Heart left ventricle (tissue), 16 donors: ENCODE measurements at regions not wholly inside any gene's neighbourhood (a gene's known extent, or its start where the extent isn't known, plus 50 kb on each side); places are given as distances from the start of the nearest gene placed in this dataset.

Source experiments
- ATAC-seq, 4 donors: fragments of 200-7000 bp; cut with Tn5 transposase; one replicate each; pipeline ENCODE4 v1.9.1; 2020 to 2022; ENCODE audit warnings: moderate library complexity in 4 of 4, mild to moderate bottlenecking in 3 of 4, moderate number of reproducible peaks in 1 of 4
- DNase-seq, 5 donors: peaks; one replicate each; pipeline ENCODE4 v3.0.0-alpha.2; 2020
- H3K27ac ChIP-seq, 12 donors: fragments of 200-600 bp; sonication (generic) in 4 of 12; one replicate each; pipeline versions ENCODE4 v1.5.0 to v1.8.0; 2016 to 2022; ENCODE audit warnings: mild to moderate bottlenecking in 2 of 12
- H3K27me3 ChIP-seq, 9 donors: fragments of 200-600 bp; sonication (generic) in 2 of 9; one replicate each; pipeline versions ENCODE4 v1.5.1 to v1.8.0; 2016 to 2022; ENCODE audit warnings: mild to moderate bottlenecking in 3 of 9
- H3K36me3 ChIP-seq, 9 donors: fragments of 200-600 bp; sonication (generic) in 2 of 9; one replicate each; pipeline versions ENCODE4 v1.5.0 to v1.8.0; 2018 to 2022; ENCODE audit warnings: mild to moderate bottlenecking in 2 of 9
- H3K4me1 ChIP-seq, 12 donors: fragments of 200-600 bp; sonication (generic) in 4 of 12; one replicate each; pipeline versions ENCODE4 v1.5.0 to v1.8.0; 2016 to 2022; ENCODE audit warnings: mild to moderate bottlenecking in 3 of 12
- H3K4me3 ChIP-seq, 12 donors: fragments of 200-600 bp; sonication (generic) in 4 of 12; one replicate each; pipeline versions ENCODE4 v1.5.0 to v1.8.0; 2017 to 2022; ENCODE audit warnings: mild to moderate bottlenecking in 9 of 12, moderate library complexity in 4 of 12
- H3K9me3 ChIP-seq, 12 donors: fragments of 200-600 bp; sonication (generic) in 4 of 12; one replicate each; pipeline versions ENCODE4 v1.5.0 to v1.8.0; 2016 to 2022; ENCODE audit warnings: mild to moderate bottlenecking in 1 of 12
- POLR2A ChIP-seq, 2 donors: fragments of 450-650 bp; IDR thresholded peaks; one replicate each; pipeline ENCODE4 v1.6.1; 2017; ENCODE audit warnings: antibody characterized with exemption in 2 of 2, mild to moderate bottlenecking in 2 of 2, moderate library complexity in 2 of 2
- WGBS, 4 donors: extraction: QIAGEN DNeasy Blood & Tissue Kit in 2 of 4; methylation state at CpG; one replicate each; pipeline versions ENCODE4 v1.1.5 to v1.1.7; 2013 to 2018; 5-methylcytosine and 5-hydroxymethylcytosine counted together
- intact Hi-C, 10 donors: fragments of 100-400 bp; cut with DNase I; formaldehyde crosslinking; loops; one replicate each; pipeline versions ENCODE4 v1.11.1 to v1.14.2; 2022
- TF ChIP-seq, protein P1 (sequence below), 12 donors: fragments of 200-600 bp; sonication (generic) in 4 of 12; IDR thresholded peaks; one replicate each; pipeline versions ENCODE4 v1.5.0 to v1.8.0; 2018 to 2022; ENCODE audit warnings: antibody characterized with exemption in 12 of 12, mild to moderate bottlenecking in 5 of 12
- donor health status: ischemic (EF 13 %, LVEDD 7.1; RV severe dilation, severe dysfunction).
- donor health status: healthy with polysubstance abuse.
- donor health status: DM: no; HTN: yes; CAD: no.
- donor health status: DM: no; HTN: no; CAD: no.
- donor health status: ischemic (EF 25% LVEDD 6.9; RV normal size, moderate dysfunction).
- donor health status: ischemic (EF 25% LVEDD 5.7; RV mildly dilated, moderate dysfunction).
- donor health status: healthy.
- donor health status: DM: yes; HTN: yes; CAD: no.
- donor health status: ischemic (EF 35%, LVEDD 5.7; RV mildly dilated, moderate dysfunction).
- donor health status: nonischemic (EF 11% LVEDD 7.7; RV severe dilation, severe dysfunction).
- donor health status: DM: yes; HTN: yes; CAD: no.
- donor health status: PGD.
- donor health status: ischemic (EF 29% LVEDD 5.4; RV normal size, mild dysfunction).
- donor health status: nonischemic (EF 23%, LVEDD 6.1; RV moderate dilation, normal function).

GRCh38 chr14:98249476-98249875 is 1022.5 kb downstream of the BCL11B start:
- TF ChIP-seq POLR2A (IDR thresholded peaks at IDR 0.05), result no peak
- TF ChIP-seq, protein P1, sequence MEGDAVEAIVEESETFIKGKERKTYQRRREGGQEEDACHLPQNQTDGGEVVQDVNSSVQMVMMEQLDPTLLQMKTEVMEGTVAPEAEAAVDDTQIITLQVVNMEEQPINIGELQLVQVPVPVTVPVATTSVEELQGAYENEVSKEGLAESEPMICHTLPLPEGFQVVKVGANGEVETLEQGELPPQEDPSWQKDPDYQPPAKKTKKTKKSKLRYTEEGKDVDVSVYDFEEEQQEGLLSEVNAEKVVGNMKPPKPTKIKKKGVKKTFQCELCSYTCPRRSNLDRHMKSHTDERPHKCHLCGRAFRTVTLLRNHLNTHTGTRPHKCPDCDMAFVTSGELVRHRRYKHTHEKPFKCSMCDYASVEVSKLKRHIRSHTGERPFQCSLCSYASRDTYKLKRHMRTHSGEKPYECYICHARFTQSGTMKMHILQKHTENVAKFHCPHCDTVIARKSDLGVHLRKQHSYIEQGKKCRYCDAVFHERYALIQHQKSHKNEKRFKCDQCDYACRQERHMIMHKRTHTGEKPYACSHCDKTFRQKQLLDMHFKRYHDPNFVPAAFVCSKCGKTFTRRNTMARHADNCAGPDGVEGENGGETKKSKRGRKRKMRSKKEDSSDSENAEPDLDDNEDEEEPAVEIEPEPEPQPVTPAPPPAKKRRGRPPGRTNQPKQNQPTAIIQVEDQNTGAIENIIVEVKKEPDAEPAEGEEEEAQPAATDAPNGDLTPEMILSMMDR (IDR thresholded peaks at IDR 0.05), result no peak
- peaks cover 0 to 4% (median 0%) of the 10 kb centered on the region in 9 donors for H3K27me3 ChIP-seq
- no peaks in the 10 kb centered on the region for H3K4me1 ChIP-seq
- no peak overlapping the region for H3K27ac ChIP-seq
- DNase-seq (no peak), ATAC-seq (no peak)
- H3K36me3 ChIP-seq, result no peaks in the 10 kb centered on the region
- no peak overlapping the region for H3K4me3 ChIP-seq
- intact Hi-C loops, result no loop called here
- H3K9me3 ChIP-seq, result no peaks in the 10 kb centered on the region
- WGBS, 4 donors, result 39 to 48% (median 47%) methylated on average over 2 of the region's 2 CpGs

GRCh38 chr14:98252820-98253219 is 1019.2 kb downstream of the BCL11B start:
- H3K4me1 ChIP-seq, result no peaks in the 10 kb centered on the region
- ATAC-seq, result no peak
- H3K27me3 ChIP-seq, result peaks cover 0 to 4% (median 0%) of the 10 kb centered on the region in 9 donors
- intact Hi-C loops, result no loop called here
- H3K4me3 ChIP-seq, result no peak overlapping the region
- DNase-seq, result no peak
- no peaks in the 10 kb centered on the region for H3K36me3 ChIP-seq
- 38 to 59% (median 50%) methylated on average over 1 of the region's 1 CpG for WGBS, 4 donors
- no peaks in the 10 kb centered on the region for H3K9me3 ChIP-seq
- TF ChIP-seq, protein P1 (IDR thresholded peaks at IDR 0.05), result no peak
- TF ChIP-seq POLR2A (IDR thresholded peaks at IDR 0.05), result no peak
- no peak overlapping the region for H3K27ac ChIP-seq

DNA sequence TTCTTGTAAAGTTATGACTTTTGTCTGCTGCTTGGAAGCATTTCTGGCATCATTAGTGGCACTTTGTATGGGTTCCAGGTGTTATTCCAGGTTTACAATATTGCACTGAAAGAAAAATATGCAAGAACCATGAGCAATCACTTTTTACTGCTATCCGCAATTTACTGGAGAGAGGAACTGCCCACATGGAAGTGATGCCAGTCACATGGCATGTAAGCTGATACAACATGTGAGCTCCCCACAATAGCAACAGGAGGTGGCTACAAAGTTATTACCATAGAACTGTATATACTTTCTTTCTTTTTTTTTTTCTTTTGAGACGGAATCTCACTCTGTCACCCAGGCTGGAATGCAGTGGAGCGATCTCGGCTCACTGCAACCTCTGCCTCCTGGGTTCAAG is 1012.1 kb downstream of the BCL11B start:
- Histone ChIP-seq H3K9me3 (no peaks in the 10 kb centered on the region), H3K36me3 (no peaks in the 10 kb centered on the region), H3K27me3 (peaks cover 0 to 3% (median 0%) of the 10 kb centered on the region in 9 donors), H3K27ac (no peak overlapping the region), H3K4me3 (no peak overlapping the region), H3K4me1 (no peaks in the 10 kb centered on the region)
- TF ChIP-seq, protein P1 (IDR thresholded peaks at IDR 0.05), result no peak
- ATAC-seq (no peak), DNase-seq (no peak)
- intact Hi-C loops, result no loop called here
- WGBS, 4 donors, result 68 to 77% (median 71%) methylated on average over 4 of the region's 4 CpGs

DNA sequence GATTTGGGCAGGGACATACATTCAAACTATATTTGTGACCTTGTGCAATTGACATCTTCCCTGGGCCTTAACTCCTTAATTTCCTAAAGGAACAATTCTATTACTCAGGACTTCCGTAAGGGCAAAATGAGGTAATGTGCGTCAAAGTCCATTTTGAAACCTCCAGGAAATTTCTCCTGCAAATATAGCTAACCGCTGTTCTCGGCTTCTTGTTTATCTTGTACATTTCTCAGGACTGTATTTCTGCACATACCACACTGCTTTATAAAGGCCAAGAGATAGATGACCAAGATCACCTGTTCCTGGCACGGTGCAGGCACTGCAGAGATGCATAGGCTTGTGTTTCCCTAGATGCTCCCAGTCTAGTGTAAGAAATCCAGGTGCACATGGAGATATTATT is 1009.4 kb downstream of the BCL11B start:
- 84 to 92% (median 90%) methylated on average over 5 of the region's 5 CpGs for WGBS, 4 donors
- Histone ChIP-seq H3K27me3 (peaks cover 0 to 3% (median 0%) of the 10 kb centered on the region in 9 donors), H3K4me3 (no peak overlapping the region), H3K4me1 (no peaks in the 10 kb centered on the region), H3K36me3 (no peaks in the 10 kb centered on the region), H3K9me3 (no peaks in the 10 kb centered on the region), H3K27ac (no peak overlapping the region)
- ATAC-seq, result no peak
- intact Hi-C loops, result no loop called here
- TF ChIP-seq POLR2A (IDR thresholded peaks at IDR 0.05), result no peak
- DNase-seq, result no peak

GRCh38 chr14:98269533-98269932 is 1002.5 kb downstream of the BCL11B start:
- intact Hi-C loops, result no loop called here
- H3K4me3 ChIP-seq, result no peak overlapping the region
- DNase-seq (no peak), ATAC-seq (no peak)
- TF ChIP-seq POLR2A (IDR thresholded peaks at IDR 0.05), result no peak
- TF ChIP-seq, protein P1 (IDR thresholded peaks at IDR 0.05), result no peak
- no peaks in the 10 kb centered on the region for H3K4me1 ChIP-seq
- no peaks in the 10 kb centered on the region for H3K36me3 ChIP-seq
- H3K27me3 ChIP-seq, result no peaks in the 10 kb centered on the region
- H3K9me3 ChIP-seq, result peaks cover 0 to 7% (median 0%) of the 10 kb centered on the region in 12 donors
- H3K27ac ChIP-seq, result no peak overlapping the region
